ENCODE measurements at regions not wholly inside any gene's neighbourhood (a gene's known extent, or its start where the extent isn't known, plus 50 kb on each side); places are given as distances from the start of the nearest gene placed in this dataset.

DNA sequence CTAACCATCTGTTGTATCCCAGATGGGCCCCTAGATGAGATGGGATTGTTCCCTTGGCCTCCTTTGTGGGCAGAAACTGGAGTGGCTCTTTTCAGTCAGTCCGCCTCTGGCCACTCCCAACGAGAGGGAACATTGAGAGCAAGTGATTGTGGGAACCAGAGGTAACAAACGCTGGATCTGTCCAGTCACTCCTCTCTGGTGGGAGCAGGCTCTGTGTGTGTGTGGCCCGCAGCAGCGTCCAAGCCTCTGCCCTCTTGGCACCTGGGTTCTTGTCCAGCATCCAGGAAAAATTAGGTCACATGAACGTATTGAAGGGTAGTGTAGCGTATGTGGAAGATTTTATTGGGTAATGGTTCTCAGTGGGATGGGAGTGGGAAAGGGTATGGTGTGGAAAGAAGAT is 101.9 kb upstream of the COX10 start:
- Mint-ChIP-seq H3K27ac (no peak overlapping the region), H3K9me3 (no peaks in the 10 kb centered on the region), H3K36me3 (no peaks in the 10 kb centered on the region)
- ATAC-seq (no peak), DNase-seq (ENCODE audit: low spot score in 2 of 2) (no peak)

DNA sequence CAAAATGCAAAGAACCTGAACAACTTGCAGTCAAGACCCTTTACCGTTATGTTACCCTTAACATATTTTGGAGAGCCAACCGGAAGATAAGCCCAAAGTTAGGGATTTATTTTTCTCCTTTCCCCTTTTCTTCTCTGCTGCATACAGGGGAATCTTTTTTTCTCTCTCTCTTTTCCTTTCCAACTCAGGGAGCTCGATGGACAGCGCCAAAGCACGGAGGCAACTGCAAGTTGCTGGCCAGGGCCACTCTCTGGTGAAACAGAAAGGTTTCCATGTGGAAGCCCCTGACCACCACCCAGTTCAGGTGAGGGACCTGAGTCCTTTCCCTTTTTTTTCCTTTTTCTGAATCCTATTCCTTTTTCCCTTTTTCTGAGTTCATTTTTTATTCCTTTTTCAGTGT is 98.8 kb upstream of the COX10 start:
- no peak for DNase-seq (ENCODE audit: low spot score in 2 of 2)
- no peak for ATAC-seq
- no peak overlapping the region for H3K27ac Mint-ChIP-seq
- H3K36me3 Mint-ChIP-seq: no peaks in the 10 kb centered on the region
- H3K9me3 Mint-ChIP-seq: no peaks in the 10 kb centered on the region

GRCh38 chr17:13973960-13974651 is 95.2 kb upstream of the COX10 start:
- H3K27ac Mint-ChIP-seq: no peak overlapping the region
- DNase-seq (ENCODE audit: low spot score in 2 of 2) (no peak), ATAC-seq (no peak)
- no peaks in the 10 kb centered on the region for H3K9me3 Mint-ChIP-seq
- peaks cover 5 to 8% of the 10 kb centered on the region in 2 donors for H3K36me3 Mint-ChIP-seq

GRCh38 chr17:13977837-13978236 is 91.5 kb upstream of the COX10 start:
- DNase-seq (ENCODE audit: low spot score in 2 of 2) (no peak), ATAC-seq (no peak)
- H3K36me3 Mint-ChIP-seq: peaks cover 16 to 19% of the 10 kb centered on the region in 2 donors
- H3K9me3 Mint-ChIP-seq: peaks cover 0 to 3% of the 10 kb centered on the region in 2 donors
- H3K27ac Mint-ChIP-seq: peak overlapping the region in 1 of 2 donors; percentile 15

DNA sequence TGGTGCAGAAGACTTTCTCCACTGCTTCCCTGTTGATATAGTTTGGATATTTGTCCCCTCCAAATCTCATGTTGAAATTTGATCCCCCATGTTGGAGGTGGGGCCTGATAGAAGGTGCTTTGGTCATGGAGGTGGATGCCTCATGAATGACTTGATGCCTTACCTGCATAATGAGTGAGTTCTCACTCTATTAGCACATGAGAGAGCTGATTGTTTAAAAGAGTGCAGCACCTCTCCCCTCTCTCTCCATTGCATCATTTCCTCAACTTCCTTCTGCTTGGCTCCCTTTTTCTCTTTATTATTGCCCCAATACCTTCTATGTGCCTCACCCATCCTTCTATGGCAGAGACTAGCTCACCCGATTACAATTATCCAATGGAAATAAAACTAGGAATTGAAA is 90.8 kb upstream of the COX10 start:
- Mint-ChIP-seq H3K27ac (no peak overlapping the region), H3K9me3 (peaks cover 0 to 5% of the 10 kb centered on the region in 2 donors), H3K36me3 (peaks cover 16 to 19% of the 10 kb centered on the region in 2 donors)
- ATAC-seq (no peak), DNase-seq (ENCODE audit: low spot score in 2 of 2) (no peak)

DNA sequence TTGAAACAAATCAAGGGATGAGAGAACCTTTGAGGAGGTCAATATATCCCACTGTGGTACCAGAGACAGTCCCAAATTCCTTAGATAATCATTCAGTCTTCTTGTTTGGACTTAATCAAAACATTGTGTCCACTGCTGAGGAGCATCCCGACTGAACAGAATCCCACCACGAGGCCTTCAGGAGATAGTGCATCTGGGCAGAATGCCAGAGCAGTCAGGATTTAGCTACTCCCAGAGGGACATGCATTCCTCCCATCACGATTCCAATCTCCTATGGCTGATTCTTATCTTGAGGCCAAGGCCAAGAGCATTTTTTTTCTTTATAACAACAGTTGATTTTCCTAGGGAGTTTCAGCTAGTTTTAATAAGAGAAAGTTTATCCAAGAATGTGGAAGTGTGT is 87.4 kb upstream of the COX10 start:
- Mint-ChIP-seq H3K36me3 (peaks cover 13 to 17% of the 10 kb centered on the region in 2 donors), H3K27ac (no peak overlapping the region), H3K9me3 (peaks cover 0 to 5% of the 10 kb centered on the region in 2 donors)
- DNase-seq (ENCODE audit: low spot score in 2 of 2): no peak
- no peak for ATAC-seq

GRCh38 chr17:13984956-13985355 is 84.3 kb upstream of the COX10 start:
- DNase-seq (ENCODE audit: low spot score in 2 of 2) (no peak), ATAC-seq (no peak)
- H3K27ac Mint-ChIP-seq: no peak overlapping the region
- H3K9me3 Mint-ChIP-seq: peaks cover 0 to 5% of the 10 kb centered on the region in 2 donors
- peaks cover 11% of the 10 kb centered on the region in 2 donors for H3K36me3 Mint-ChIP-seq

- Mint-ChIP-seq H3K36me3 (peaks cover 2 to 8% of the 10 kb centered on the region in 2 donors), H3K9me3 (peaks cover 0 to 5% of the 10 kb centered on the region in 2 donors), H3K27ac (no peak overlapping the region)
- DNase-seq (ENCODE audit: low spot score in 2 of 2): no peak
- no peak for ATAC-seq
These were observed 82.4 kb upstream of the COX10 start for GRCh38 chr17:13986855-13987254.

DNA sequence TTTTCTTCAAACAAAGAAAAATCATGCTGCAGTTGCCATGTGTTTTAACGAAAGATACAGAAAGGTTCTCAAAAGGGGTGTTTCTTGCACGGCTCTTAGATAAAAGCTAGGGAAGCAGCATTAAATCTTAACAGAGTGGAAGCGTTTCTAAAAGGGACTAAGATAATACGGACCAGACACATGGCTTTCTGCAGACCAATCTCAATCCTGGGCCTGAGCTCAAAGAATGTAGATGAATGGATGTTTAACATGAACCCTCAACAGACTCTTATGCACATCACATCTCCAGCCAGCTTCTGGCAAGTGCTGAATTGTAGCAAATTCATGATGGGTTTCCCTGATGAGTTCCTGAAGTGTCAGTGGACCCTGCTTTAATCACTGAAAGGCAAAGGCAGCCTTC is 80.2 kb upstream of the COX10 start:
- no peaks in the 10 kb centered on the region for H3K36me3 Mint-ChIP-seq
- H3K9me3 Mint-ChIP-seq: no peaks in the 10 kb centered on the region
- ATAC-seq: no peak
- H3K27ac Mint-ChIP-seq: no peak overlapping the region
- DNase-seq (ENCODE audit: low spot score in 2 of 2): no peak

DNA sequence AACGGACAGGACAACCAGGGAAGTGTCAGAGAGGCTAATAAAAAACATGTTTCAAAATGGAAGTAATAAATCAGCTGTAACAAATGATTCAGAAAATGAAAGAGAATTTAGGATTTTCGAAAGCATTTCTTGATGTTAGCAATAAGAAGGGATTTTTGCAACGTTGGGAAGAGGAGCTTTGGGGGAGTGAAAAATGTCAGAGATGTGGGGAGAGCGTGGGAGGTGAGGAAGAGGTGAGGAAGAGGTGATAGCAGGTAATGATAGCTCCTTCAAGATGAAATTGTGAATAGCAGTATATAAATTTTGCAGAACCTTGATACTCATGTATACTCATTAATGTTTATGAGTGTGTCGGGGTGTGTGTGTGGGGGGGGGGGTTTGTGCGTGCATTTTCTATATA is 76.2 kb upstream of the COX10 start:
- ATAC-seq (no peak), DNase-seq (ENCODE audit: low spot score in 2 of 2) (no peak)
- Mint-ChIP-seq H3K36me3 (no peaks in the 10 kb centered on the region), H3K27ac (no peak overlapping the region), H3K9me3 (no peaks in the 10 kb centered on the region)

DNA sequence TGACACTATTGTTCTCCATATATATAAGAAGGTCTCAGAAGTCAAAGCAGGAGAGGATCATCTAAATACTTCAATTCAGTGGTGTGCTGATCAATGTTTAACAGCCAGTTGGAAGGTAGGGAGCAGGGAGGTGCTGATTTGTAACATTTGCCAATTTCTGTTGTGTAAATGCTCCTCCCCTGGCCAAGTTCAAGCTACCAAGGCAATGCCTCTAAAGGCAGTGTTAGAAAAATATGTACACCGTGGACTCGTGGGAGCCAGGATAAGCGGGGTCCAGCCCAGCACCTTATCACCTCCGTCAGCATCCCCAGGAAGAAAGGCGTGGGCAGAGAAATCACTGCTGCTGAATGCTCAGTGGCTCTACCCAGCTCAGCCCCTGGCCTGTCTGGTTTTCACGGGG is 75.3 kb upstream of the COX10 start:
- Mint-ChIP-seq H3K9me3 (no peaks in the 10 kb centered on the region), H3K27ac (no peak overlapping the region), H3K36me3 (no peaks in the 10 kb centered on the region)
- DNase-seq (ENCODE audit: low spot score in 2 of 2) (no peak), ATAC-seq (no peak)

DNA sequence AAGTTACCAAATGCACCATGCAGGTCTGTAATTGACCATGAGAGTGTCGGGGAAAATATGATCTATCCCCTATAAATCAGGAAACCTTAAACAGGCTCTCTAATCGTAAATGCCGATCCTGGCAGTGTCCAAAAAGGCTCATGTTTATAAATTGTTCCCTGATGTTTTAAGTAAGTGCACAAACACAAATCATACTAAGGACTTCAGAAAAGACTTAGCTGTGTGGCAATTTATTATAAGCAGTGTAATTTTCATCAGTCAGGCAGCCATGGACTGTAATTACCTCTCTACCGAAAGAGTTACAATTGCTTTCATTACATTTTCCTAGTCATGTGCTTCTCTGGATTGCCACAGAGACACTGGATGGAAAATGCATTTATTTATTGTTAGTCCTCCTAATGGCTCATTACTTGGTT is 73.4 kb upstream of the COX10 start:
- peaks cover under 1 to 6% of the 10 kb centered on the region in 2 donors for H3K9me3 Mint-ChIP-seq
- ATAC-seq (no peak), DNase-seq (ENCODE audit: low spot score in 2 of 2) (no peak)
- no peak overlapping the region for H3K27ac Mint-ChIP-seq
- H3K36me3 Mint-ChIP-seq: peaks cover 1 to 9% of the 10 kb centered on the region in 2 donors

GRCh38 chr17:13996276-13996675 is 73.0 kb upstream of the COX10 start:
- peaks cover 5 to 13% of the 10 kb centered on the region in 2 donors for H3K36me3 Mint-ChIP-seq
- ATAC-seq: no peak
- peaks cover 4 to 10% of the 10 kb centered on the region in 2 donors for H3K9me3 Mint-ChIP-seq
- no peak for DNase-seq (ENCODE audit: low spot score in 2 of 2)
- H3K27ac Mint-ChIP-seq: no peak overlapping the region

DNA sequence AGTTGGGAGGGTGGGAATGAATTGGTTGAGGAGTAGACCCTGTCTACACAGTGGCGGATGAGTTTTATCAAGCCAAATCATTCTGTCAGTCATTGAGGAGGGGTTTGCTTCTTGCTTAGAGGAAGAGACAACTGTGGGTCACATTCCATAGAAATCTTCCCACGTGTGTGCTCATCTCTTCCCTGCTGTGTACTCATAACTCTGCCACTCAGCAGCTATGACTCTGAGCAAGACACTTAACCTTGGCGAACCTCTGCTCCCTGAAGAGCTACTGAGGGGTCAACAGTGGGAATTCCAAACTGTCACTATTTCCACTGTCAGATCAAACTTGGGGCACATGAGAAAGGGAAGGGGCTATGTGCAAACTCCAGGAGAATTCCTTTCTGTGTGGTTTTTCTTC is 72.6 kb upstream of the COX10 start:
- ATAC-seq: no peak
- no peak for DNase-seq (ENCODE audit: low spot score in 2 of 2)
- peaks cover 9 to 14% of the 10 kb centered on the region in 2 donors for H3K36me3 Mint-ChIP-seq
- H3K9me3 Mint-ChIP-seq: peaks cover 4 to 10% of the 10 kb centered on the region in 2 donors
- H3K27ac Mint-ChIP-seq: no peak overlapping the region

GRCh38 chr17:14004927-14005620 is 64.2 kb upstream of the COX10 start:
- no peak overlapping the region for H3K27ac Mint-ChIP-seq
- DNase-seq (ENCODE audit: low spot score in 2 of 2) (no peak), ATAC-seq (no peak)
- peaks cover 4 to 13% of the 10 kb centered on the region in 2 donors for H3K9me3 Mint-ChIP-seq
- H3K36me3 Mint-ChIP-seq: peaks cover 10 to 12% of the 10 kb centered on the region in 2 donors

GRCh38 chr17:14006249-14006942 is 62.9 kb upstream of the COX10 start:
- ATAC-seq (no peak), DNase-seq (ENCODE audit: low spot score in 2 of 2) (no peak)
- Mint-ChIP-seq H3K9me3 (peaks cover 0 to 5% of the 10 kb centered on the region in 2 donors), H3K36me3 (peaks cover 0 to 5% of the 10 kb centered on the region in 2 donors), H3K27ac (no peak overlapping the region)

DNA sequence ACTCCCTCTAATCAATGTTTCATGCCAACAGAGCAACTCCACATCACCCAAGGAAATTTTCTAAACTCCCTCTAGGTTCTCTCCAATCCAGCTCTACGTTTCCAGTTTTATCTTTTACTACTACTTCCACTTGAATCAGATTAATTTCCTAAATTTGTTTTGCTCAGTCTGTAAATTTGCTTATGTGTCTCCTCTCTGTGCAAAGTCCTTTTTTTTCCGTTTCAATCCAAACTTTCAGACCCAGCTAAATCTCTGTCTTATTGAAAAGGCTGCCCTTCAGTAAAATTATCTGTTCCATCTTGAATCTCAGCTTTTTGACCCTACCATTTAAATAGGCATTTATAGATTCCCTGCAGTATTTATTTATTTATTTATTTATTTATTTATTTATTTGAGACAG is 61.4 kb upstream of the COX10 start:
- ATAC-seq (no peak), DNase-seq (ENCODE audit: low spot score in 2 of 2) (no peak)
- Mint-ChIP-seq H3K27ac (no peak overlapping the region), H3K9me3 (peaks cover 0 to 5% of the 10 kb centered on the region in 2 donors), H3K36me3 (no peaks in the 10 kb centered on the region)

All from activated naive CD4-positive, alpha-beta T cell treated with anti-CD3 and anti-CD28 coated beads, Interleukin-2, amount 50 U/mL, for 72 hours (primary cell).